A549 (cell line): ENCODE measurements at regions not wholly inside any gene's neighbourhood (a gene's known extent, or its start where the extent isn't known, plus 50 kb on each side); places are given as distances from the start of the nearest gene placed in this dataset.

Source experiments
- EP300 ChIP-seq, 2 experiments: fragments of >200 bp; sonication (Bioruptor Twin); formaldehyde crosslinking; IDR thresholded peaks; 2 replicates in 1 of 2; 3 replicates in 1 of 2; pipeline ENCODE4 v1.6.1; 2016 to 2017
- ESRRA ChIP-seq: fragments of 150-350 bp; IDR thresholded peaks from 2 replicates; pipeline ENCODE4 v1.6.1; 2014; ENCODE audit warnings: mild to moderate bottlenecking, low read length, borderline replicate concordance
- MYC ChIP-seq: IDR thresholded peaks from 2 replicates; pipeline ENCODE4 v1.6.1; 2012; ENCODE audit warnings: mild to moderate bottlenecking, inconsistent platforms, low read length, improper control_type of control experiment, borderline replicate concordance
- POLR2A ChIP-seq: IDR thresholded peaks from 2 replicates; pipeline ENCODE4 v1.6.1; 2012; ENCODE audit warnings: mild to moderate bottlenecking, low read length
- TF ChIP-seq, protein P1 (sequence below): IDR thresholded peaks from 2 replicates; pipeline ENCODE4 v1.6.1; 2012
- TF ChIP-seq, protein P2 (sequence below): fragments of >200 bp; sonication (Bioruptor Twin); formaldehyde crosslinking; IDR thresholded peaks from 3 replicates; pipeline ENCODE4 v1.5.1; 2016
- TF ChIP-seq, protein P3 (sequence below): IDR thresholded peaks from 2 replicates; pipeline ENCODE4 v1.6.1; 2012; ENCODE audit warnings: low read depth, borderline replicate concordance

DNA sequence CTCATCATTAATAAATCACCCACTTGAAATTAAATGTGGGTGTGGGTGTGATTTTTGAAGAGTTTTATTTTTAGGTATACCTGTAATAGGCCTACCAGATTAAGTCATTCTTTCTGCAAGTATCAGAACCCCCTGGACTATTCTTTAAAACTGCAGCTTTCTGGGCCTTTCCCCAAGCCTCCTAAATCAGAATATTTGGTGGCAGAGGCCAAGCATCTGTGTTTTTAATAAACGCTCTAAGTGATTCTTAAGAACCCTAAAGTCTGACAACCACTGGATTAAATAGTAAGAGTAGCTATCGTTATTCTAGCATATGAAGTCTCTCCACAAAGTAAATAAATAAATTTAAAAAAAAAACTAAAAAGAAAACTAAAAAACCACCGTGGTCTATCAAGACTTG, 703.0 kb upstream of the NRP1 start:
- TF ChIP-seq, protein P1, sequence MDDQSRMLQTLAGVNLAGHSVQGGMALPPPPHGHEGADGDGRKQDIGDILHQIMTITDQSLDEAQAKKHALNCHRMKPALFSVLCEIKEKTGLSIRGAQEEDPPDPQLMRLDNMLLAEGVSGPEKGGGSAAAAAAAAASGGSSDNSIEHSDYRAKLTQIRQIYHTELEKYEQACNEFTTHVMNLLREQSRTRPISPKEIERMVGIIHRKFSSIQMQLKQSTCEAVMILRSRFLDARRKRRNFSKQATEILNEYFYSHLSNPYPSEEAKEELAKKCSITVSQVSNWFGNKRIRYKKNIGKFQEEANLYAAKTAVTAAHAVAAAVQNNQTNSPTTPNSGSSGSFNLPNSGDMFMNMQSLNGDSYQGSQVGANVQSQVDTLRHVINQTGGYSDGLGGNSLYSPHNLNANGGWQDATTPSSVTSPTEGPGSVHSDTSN = no peak
- TF ChIP-seq POLR2A = no peak
- no peak for TF ChIP-seq ESRRA
- no peak for TF ChIP-seq EP300 (IDR thresholded peaks at IDR 0.05)
- TF ChIP-seq MYC = no peak
- TF ChIP-seq, protein P2, sequence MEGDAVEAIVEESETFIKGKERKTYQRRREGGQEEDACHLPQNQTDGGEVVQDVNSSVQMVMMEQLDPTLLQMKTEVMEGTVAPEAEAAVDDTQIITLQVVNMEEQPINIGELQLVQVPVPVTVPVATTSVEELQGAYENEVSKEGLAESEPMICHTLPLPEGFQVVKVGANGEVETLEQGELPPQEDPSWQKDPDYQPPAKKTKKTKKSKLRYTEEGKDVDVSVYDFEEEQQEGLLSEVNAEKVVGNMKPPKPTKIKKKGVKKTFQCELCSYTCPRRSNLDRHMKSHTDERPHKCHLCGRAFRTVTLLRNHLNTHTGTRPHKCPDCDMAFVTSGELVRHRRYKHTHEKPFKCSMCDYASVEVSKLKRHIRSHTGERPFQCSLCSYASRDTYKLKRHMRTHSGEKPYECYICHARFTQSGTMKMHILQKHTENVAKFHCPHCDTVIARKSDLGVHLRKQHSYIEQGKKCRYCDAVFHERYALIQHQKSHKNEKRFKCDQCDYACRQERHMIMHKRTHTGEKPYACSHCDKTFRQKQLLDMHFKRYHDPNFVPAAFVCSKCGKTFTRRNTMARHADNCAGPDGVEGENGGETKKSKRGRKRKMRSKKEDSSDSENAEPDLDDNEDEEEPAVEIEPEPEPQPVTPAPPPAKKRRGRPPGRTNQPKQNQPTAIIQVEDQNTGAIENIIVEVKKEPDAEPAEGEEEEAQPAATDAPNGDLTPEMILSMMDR = no peak
- TF ChIP-seq, protein P3, sequence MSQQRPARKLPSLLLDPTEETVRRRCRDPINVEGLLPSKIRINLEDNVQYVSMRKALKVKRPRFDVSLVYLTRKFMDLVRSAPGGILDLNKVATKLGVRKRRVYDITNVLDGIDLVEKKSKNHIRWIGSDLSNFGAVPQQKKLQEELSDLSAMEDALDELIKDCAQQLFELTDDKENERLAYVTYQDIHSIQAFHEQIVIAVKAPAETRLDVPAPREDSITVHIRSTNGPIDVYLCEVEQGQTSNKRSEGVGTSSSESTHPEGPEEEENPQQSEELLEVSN = no peak
